LHCN-M2 (cell line): ENCODE measurements at regions not wholly inside any gene's neighbourhood (a gene's known extent, or its start where the extent isn't known, plus 50 kb on each side); places are given as distances from the start of the nearest gene placed in this dataset.
"Not testable (repeated sequence)": the region's sequence is repeated elsewhere in the genome, so short reads cannot be mapped to it uniquely, and the experiment has no call there.

Experiments
- DNase-seq: peaks from one replicate; pipeline ENCODE4 v3.0.0-alpha.2; 2012; ENCODE audit warnings: low read depth

DNA sequence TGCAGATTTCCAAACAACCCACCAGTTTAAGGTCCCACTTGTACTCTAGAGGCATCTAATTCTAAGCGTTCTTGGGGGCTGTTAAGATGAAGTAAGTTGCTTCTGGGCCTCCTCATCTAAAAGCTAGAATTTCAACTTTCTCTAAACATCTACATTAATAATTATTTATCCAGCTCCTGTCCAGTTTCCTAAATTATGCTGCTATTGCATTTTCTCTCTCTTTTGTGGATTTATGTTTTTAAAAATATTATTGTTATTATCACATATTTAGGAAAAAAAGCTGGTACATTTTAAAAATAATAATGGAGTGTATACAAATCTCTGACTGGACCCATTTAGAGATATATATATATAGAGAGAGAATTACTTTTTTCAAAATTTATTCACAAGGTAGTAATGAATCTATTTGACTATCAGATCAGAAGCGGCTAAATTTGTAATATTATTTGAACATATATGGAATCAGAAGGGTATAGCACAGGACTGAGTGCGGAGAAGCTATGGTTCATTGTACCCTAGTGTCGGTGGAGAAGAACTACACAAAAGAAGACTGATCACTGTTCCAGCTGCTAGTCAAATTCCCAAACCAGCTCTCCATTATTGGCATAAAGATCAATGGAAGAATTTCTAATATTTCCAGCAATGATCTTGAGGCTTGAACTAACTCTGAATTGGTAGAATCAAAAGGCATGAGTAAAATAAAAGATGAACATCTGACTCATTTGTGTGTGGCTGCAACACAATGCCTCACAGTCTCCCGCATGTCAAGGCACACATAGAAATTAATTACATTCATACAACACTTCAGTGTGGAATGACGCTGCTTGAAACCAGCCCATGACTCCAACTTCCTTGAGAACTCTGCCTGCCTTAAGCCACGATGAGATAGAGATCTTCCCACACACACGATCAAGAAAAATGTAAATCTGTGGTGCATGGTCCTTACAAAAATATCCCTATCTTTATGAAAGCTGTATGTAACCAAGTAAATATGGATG is 433.4 kb upstream of the OR4E1 start:
- no peak for DNase-seq

DNA sequence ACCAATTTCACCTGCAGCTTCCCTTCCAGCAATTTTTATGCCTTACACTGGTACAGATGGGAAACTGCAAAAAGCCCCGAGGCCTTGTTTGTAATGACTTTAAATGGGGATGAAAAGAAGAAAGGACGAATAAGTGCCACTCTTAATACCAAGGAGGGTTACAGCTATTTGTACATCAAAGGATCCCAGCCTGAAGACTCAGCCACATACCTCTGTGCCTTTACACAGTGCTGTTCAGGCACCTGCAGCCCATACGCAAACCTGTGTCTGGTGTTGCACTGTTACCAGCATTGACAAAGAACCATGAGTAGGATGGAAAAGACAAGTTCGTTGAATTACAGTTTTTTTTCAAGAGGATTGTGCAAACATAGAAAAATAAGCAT is 432.0 kb upstream of the OR4E1 start:
- DNase-seq, result no peak

DNA sequence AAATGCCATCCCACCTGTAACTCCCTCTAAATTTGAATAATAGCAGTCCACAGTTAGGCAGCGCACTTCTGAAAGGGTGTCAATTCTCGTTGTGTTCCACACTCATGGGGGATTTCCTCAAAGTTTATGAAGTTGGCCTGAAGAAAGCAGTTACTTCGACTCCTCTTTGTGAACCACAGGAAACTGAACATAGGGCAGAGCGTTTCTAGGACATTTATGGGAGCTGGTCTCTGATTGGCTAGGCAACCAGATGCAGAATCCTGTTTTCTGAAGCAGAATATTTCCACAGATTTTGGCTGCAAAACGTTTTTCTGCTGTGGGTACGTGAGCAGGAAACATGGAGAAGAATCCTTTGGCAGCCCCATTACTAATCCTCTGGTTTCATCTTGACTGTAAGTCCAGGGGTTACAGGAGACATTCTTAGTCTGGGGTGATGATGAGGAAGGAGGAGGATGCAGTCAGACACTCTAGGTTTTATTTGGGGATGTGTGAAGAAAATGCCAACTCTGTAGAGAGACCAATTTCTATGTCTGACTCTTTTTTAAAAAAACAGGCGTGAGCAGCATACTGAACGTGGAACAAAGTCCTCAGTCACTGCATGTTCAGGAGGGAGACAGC is 431.5 kb upstream of the OR4E1 start:
- no peak for DNase-seq

DNA sequence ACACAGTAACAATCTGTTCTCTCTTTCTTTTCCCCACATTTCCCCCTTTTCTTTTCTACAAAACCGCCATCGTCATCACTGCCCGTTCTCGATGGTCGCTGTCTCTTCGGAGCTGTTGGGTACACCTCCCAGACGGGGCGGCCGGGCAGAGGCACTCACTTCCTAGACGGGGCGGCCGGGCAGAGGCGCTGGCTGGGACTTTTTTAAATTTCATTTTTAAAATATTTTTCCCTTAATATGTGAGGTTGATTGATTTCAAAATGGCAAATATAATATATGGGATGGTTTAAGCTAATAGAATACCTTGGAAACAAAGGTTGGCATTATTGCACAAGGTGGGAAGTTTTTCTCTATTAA is 427.1 kb upstream of the OR4E1 start:
- DNase-seq, result not testable (repeated sequence)

DNA sequence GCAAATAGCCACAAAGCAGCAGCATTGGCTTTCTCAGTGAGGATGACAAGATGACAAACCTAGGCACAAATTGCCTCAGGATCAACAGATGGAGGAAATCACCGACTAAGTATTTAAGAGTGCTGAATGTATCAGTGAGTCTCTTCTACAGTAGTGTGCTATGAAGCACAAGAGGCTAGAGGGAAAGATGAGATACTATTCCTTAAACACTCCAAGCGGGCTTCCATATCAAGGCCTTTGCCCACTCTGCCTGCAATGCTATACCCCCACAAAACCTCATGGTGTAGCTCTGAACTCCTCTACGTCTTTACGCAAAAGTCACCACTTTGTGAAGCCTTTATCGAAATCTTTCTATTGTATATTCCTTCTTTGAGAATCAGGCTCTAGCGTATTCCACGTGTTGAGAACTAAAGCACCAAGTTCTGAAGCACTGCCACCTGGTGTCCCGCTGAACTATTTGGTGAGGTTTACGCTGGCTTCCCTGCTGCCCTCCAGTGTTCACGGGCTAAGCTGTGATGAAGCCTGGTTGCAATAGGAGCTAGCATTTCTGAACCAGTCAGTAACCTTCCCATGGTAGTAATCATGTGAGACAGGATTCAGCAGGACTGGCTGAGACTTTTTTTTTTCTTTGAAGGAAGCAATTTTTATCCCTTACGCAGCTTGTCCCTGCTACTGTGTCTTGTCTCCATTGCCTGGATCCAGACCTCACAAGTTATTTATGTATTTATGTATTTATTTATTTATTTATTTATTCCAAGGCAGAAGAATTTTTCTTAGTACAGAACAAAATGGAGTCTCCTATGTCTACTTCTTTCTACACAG is 426.5 kb upstream of the OR4E1 start:
- peak; percentile 29 for DNase-seq

DNA sequence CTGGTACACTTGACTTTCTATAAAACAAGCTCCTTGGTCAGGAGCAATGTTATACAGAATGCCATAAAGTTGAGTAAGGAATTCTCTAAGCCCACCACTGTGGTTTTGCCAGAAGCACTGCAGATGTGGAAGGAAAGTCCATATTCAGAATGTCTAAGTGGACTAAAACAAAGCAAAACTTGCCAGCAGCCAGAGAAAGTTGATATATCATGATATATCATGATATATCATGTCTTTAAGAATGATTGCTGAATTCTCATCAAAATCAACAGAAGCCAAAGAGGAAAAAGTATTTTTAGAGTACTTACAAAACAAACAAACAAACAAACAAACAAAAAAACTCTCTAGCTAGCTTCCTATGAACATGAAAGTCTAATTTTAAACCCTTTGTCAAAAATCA is 424.8 kb upstream of the OR4E1 start:
- no peak for DNase-seq

DNA sequence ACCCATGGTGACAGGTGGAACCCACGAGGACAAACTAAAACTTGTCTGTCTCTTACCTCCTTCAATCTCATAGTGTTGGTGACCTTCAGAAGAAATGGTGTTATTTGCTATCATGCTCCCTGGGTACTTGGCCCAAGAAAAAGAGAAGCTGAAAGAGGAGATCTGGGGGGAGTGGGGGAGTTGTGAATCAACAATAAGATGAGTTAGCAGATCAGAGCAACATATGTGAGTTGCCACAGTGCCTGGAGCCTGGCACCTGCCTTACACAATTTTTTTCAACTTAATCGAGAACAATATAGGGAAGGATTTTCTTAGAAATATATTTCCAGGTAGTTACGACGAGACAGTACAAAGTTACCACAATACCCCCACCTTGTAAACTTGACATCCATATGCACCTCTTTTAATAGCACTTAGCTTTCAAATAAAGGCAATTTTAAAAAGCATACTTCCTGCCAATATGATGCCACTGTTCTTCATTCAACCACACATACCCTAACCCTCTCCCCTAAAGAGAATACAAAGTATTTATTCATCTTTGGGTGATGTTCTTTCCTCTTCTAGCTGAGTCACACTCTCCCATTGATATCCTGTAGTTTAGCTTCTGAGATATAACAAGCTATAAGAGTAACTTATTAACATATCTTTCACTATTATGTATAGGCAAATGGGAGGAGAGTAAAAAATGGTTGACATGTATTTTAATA is 424.1 kb upstream of the OR4E1 start:
- DNase-seq, result no peak

DNA sequence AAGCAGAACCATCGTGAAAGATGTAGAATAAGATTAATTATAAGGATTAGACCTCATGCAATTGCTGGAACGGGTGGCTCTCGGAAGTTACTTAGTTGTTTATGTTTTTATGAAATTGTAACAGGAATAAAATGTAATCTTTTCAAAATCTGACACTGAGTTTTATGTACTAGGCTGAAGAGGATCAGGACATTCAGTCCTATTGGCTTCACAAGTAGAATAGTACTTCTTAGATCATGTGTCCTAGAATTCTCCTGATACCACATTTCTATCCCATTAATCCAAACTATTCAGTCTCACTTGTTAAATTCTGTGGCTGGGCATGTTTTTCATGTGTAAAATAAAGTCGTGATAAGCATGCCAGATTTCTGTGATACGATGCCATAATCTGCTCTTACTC is 423.5 kb upstream of the OR4E1 start:
- DNase-seq, result no peak

DNA sequence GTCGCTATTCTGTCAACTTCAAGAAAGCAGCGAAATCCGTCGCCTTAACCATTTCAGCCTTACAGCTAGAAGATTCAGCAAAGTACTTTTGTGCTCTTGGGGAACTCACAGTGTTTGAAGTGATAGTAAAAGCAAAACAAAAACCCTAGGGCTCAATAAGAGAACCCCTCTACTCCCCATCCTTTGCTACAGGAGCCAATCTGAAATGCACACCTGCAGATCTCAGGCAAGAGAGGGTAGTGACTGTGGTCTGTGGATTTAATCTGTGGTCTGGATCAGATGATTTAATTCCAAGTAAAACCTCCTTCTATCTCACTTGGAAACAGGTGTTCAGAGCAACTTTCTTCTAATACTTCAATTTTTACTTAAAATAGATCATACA is 422.9 kb upstream of the OR4E1 start:
- DNase-seq, result no peak

DNA sequence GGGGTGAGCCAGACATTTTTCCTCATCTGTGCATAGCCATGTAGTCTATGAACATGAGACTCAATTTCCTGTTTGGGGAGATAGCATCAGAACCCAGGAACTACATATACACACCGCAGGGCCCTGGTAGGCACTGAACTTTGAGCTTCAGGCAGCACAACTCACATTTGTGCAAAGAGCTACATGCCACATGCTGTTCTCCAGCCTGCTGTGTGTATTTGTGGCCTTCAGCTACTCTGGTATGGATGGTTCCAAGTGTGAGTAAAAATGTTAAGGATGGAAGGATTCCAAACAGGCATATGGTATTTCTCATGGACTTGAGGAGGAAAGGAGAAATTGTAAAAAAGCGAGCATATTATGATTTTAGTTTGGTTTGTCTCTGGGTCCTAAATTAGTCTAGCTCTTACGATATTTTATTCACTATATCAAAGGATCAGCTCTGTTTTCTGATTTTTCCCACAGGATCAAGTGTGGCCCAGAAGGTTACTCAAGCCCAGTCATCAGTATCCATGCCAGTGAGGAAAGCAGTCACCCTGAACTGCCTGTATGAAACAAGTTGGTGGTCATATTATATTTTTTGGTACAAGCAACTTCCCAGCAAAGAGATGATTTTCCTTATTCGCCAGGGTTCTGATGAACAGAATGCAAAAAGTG is 422.4 kb upstream of the OR4E1 start:
- DNase-seq, result no peak

DNA sequence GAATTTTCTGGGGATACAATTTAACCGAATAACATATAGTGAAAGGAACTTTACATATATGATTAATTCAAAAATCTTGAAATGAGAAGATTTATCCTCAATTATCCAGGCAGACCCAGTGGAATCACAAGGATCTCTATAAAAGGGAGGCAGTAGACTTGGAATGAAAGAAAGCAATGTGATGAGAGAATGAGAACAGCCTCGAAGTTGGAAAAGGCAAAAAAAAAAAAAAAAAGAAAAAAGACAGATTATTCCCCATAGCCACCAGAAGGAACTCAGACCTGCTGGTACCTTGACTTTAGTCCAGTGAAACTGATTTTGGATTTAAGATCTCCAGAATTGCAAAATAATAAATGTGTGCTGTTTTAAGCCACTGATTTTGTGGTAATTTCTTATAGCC is 416.3 kb upstream of the OR4E1 start:
- no peak for DNase-seq

DNA sequence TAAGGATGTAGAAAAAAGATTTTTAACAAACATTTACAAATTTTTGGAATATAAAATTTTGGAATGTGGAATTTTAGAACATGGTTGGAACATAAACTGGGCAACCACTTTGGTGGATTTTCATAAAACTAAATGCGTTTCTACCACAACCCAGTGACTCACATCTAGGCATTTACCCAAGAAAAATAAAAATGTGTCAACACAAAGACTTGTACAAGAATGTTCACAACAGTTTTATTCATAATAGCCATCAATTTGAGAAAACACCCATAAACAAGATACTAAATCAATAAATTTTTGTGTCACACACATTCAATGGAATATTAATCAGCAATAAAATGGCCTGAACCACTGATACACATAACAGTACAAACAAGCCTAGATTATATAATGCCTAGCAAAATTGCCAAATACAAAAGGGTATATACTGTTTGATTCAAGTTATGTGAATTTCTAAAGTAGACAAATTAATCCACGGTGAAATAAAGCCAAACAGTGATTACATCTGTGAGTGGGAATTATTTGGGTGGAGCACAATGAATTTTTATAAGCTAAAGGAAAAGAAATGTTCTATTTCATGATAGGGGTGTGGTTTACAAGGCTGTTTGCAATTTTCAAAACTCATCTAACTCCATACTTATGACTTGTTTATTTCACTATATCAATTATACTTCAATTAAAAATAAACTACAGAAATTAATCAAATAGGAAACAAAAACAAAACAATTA is 415.2 kb upstream of the OR4E1 start:
- peak; percentile 13 for DNase-seq

DNA sequence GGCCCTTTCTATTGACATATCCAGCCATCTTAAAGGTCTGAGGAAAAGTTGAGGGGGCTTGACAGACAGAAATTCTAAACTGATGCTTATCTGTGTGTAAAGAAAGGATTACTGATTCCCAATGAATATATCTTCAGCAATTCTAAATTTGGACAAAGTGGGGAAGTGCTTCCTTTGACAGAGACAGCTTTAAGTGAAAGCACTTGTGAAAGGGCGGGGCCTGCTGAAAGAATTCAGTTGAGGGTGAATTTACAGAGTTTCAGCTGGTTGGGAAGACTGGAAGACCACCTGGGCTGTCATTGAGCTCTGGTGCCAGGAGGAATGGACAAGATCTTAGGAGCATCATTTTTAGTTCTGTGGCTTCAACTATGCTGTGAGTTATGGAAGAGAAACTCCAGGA is 412.5 kb upstream of the OR4E1 start:
- no peak for DNase-seq

DNA sequence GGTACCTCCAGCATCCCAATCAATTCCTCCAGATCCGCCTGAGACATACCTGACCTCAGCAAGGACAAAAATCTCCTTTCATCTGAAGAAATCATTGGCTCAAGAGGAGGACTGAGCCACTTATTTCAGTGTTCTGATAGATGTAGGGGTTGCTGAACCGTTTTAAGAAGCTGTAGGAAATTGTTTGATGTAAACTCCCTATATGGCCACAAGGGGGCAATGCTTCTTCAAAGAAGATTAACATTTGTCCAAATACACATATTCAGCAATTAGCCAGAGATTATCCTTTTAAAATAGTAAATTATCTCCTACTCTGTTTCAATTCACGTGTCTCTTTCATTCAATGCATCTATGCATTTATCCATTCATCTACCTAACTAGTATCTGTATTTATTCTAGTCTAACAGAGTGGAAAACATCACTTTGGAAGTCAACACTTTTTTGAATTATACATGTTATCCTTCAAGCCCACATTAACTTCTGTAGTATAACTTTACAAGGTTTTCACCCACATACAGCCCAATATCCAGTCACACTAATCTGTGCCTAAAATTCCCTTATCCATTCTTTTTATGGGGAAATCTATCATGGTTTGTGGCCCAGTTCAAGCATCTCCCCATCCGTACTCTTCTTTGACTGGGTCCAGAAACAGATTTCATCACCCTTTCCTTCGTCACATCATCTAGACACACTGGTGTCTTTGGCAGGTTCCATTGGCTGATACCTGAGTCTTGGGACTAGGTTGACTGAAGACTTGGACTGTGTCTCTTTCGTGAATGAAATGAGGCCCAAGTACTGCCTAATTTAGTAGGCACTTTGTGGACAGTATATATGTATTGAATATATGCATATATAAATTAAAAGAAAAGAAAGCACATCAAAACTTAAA is 411.0 kb upstream of the OR4E1 start:
- peak; percentile 31 for DNase-seq

DNA sequence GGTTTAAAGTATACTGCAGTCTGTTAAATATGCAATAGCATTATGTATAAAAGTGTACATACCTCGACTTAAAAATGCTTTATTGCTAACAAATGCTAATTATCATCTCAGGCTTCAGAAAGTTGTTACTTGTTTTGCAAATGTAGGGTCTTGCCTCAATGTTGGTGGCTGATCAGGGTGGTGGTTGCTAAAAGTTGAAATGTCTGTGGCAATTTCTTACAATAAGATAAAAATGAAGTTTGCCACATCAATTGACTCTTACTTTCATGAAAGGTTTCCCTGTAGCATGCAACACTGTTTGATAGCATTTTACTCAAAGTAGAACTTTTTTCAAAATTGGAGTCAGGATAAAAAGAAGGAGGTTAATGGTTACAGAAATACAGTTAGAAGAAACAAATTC is 407.7 kb upstream of the OR4E1 start:
- DNase-seq, result no peak

DNA sequence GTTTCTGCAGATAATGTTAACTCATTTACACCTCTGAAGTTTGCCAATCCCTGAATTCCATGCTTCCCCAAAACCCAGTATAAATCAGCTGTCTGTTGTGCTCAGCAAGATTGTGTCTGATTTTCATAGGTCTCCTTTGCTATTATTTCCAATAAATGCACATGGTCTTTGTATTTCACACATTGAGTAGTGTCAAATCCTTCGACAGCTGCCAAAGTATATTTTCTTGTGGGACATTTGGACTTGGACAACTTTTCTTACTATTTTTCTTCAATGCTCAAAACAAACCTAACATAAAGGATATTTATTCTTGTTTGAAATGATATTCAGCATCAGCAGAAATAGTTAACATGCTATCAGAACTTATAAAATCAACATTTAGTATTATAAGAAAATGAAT is 406.1 kb upstream of the OR4E1 start:
- no peak for DNase-seq

DNA sequence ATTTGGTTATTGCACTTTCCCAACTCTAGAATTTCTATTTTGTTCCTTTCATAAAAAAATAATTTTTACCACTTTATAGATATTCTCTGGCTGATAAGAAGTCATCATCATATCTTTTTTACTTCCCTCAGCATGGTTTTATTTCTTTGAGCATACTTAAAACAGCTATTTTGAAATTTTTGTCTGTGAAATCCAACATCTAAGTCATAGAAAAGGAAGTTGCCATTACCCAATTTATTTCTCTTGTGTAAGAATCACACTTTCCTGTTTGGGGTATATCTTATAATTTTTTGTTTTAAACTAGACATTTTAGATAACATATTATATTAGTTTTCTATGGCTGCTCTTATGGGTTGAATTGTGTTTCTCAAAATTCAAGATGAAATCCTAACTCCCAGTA is 400.2 kb upstream of the OR4E1 start:
- no peak for DNase-seq

DNA sequence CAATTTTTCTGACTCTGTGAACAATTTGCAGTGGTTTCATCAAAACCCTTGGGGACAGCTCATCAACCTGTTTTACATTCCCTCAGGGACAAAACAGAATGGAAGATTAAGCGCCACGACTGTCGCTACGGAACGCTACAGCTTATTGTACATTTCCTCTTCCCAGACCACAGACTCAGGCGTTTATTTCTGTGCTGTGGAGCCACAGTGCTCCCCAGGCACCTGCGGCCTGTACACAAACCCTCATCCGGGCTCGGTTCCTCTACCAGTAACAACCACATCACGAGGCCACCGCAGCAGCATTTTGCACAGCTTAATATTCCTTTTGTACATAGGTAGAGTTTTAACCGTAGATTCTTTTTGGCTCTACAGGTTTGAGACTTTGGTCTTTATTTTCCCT is 397.4 kb upstream of the OR4E1 start:
- no peak for DNase-seq
